ENCODE measurements at regions not wholly inside any gene's neighbourhood (a gene's known extent, or its start where the extent isn't known, plus 50 kb on each side); places are given as distances from the start of the nearest gene placed in this dataset.

DNA sequence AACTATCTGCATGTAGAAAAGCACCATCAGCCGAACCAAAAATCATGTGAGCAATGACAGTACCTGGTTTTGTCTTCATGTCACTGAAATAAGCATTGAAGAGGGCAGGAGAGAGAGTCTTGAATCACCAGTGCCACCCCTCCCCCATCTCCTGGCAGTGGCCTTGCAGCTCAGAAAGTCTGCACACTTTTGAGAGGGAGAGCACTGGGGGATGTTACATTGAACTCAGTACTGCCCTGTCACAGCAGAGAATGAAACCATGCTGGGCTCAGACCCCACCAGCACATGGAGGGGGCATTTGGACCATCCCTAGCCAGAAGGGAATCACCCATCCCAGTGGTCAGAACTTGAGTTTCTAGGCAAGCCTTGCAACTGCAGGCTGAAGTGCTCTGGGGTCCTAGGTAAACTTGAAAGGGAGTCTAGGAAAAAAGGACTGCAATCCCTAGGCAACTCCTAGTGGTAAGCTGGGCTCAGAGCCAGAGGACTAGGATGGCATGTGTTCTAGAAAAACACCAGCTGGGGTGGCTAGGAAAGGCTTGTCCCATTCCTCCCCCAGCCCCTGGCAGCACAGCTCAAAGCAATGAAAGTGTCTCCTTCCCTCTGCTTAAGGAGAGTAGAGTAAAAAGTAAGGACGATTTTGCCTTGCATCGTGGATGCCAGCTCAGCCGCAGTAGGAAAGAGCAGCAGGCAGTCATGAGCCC, 259.9 kb upstream of the MYT1L start:
- ATAC-seq = no peak
- TF ChIP-seq ZNF8 (CRISPR knock-in tag; IDR thresholded peaks at IDR 0.05) (no peak), RARB (CRISPR knock-in tag; IDR thresholded peaks at IDR 0.05) (no peak)
- TF ChIP-seq, protein P1, sequence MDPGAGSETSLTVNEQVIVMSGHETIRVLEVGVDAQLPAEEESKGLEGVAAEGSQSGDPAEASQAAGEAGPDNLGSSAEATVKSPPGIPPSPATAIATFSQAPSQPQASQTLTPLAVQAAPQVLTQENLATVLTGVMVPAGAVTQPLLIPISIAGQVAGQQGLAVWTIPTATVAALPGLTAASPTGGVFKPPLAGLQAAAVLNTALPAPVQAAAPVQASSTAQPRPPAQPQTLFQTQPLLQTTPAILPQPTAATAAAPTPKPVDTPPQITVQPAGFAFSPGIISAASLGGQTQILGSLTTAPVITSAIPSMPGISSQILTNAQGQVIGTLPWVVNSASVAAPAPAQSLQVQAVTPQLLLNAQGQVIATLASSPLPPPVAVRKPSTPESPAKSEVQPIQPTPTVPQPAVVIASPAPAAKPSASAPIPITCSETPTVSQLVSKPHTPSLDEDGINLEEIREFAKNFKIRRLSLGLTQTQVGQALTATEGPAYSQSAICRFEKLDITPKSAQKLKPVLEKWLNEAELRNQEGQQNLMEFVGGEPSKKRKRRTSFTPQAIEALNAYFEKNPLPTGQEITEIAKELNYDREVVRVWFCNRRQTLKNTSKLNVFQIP (CRISPR knock-in tag; IDR thresholded peaks at IDR 0.05; ENCODE audit: borderline replicate concordance, low read depth) = no peak
- TF ChIP-seq, protein P2, sequence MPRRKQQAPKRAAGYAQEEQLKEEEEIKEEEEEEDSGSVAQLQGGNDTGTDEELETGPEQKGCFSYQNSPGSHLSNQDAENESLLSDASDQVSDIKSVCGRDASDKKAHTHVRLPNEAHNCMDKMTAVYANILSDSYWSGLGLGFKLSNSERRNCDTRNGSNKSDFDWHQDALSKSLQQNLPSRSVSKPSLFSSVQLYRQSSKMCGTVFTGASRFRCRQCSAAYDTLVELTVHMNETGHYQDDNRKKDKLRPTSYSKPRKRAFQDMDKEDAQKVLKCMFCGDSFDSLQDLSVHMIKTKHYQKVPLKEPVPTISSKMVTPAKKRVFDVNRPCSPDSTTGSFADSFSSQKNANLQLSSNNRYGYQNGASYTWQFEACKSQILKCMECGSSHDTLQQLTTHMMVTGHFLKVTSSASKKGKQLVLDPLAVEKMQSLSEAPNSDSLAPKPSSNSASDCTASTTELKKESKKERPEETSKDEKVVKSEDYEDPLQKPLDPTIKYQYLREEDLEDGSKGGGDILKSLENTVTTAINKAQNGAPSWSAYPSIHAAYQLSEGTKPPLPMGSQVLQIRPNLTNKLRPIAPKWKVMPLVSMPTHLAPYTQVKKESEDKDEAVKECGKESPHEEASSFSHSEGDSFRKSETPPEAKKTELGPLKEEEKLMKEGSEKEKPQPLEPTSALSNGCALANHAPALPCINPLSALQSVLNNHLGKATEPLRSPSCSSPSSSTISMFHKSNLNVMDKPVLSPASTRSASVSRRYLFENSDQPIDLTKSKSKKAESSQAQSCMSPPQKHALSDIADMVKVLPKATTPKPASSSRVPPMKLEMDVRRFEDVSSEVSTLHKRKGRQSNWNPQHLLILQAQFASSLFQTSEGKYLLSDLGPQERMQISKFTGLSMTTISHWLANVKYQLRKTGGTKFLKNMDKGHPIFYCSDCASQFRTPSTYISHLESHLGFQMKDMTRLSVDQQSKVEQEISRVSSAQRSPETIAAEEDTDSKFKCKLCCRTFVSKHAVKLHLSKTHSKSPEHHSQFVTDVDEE (CRISPR knock-in tag; IDR thresholded peaks at IDR 0.05) = no peak

DNA sequence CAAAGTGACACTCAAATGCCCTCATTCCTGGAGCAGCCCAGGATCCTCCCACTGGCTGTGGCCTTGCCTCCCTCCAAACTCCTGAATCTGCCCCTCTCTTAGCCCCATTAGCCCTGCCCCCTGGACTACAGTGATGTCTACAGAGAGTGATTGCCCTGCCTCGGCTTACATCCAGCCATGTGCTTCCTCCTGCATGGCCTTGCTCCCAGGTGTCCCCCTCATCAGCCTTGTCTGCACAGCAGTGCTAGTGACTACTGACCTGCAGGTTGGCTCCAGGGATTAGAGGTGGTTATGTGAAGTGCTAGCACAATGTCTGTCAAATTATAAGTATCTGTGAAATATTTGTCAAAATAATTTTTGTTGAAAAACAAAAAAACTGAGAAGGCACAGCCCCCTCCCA, 259.1 kb upstream of the MYT1L start:
- TF ChIP-seq ISL1 (CRISPR knock-in tag; IDR thresholded peaks at IDR 0.05) = no peak
- no peak for TF ChIP-seq ZNF565 (CRISPR knock-in tag; conservative IDR thresholded peaks at IDR 0.05; ENCODE audit: low read depth)
- TF ChIP-seq GLIS3 (CRISPR knock-in tag; IDR thresholded peaks at IDR 0.05) = no peak
- no peak for TF ChIP-seq ZFP30 (CRISPR knock-in tag; IDR thresholded peaks at IDR 0.05)
- no peak for TF ChIP-seq ZNF70 (CRISPR knock-in tag; IDR thresholded peaks at IDR 0.05)
- TF ChIP-seq ZC3H10 (CRISPR knock-in tag; IDR thresholded peaks at IDR 0.05) = no peak
- TF ChIP-seq BACH2 (CRISPR knock-in tag; IDR thresholded peaks at IDR 0.05; ENCODE audit: borderline replicate concordance) = no peak
- TF ChIP-seq ESRRG (CRISPR knock-in tag; IDR thresholded peaks at IDR 0.05) = no peak
- TF ChIP-seq, protein P3, sequence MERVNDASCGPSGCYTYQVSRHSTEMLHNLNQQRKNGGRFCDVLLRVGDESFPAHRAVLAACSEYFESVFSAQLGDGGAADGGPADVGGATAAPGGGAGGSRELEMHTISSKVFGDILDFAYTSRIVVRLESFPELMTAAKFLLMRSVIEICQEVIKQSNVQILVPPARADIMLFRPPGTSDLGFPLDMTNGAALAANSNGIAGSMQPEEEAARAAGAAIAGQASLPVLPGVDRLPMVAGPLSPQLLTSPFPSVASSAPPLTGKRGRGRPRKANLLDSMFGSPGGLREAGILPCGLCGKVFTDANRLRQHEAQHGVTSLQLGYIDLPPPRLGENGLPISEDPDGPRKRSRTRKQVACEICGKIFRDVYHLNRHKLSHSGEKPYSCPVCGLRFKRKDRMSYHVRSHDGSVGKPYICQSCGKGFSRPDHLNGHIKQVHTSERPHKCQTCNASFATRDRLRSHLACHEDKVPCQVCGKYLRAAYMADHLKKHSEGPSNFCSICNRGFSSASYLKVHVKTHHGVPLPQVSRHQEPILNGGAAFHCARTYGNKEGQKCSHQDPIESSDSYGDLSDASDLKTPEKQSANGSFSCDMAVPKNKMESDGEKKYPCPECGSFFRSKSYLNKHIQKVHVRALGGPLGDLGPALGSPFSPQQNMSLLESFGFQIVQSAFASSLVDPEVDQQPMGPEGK (CRISPR knock-in tag; IDR thresholded peaks at IDR 0.05; ENCODE audit: borderline replicate concordance) = no peak
- TF ChIP-seq TOX (CRISPR knock-in tag; IDR thresholded peaks at IDR 0.05; ENCODE audit: borderline replicate concordance) = no peak
- TF ChIP-seq CSDC2 (CRISPR knock-in tag; IDR thresholded peaks at IDR 0.05) = no peak
- TF ChIP-seq, protein P4, sequence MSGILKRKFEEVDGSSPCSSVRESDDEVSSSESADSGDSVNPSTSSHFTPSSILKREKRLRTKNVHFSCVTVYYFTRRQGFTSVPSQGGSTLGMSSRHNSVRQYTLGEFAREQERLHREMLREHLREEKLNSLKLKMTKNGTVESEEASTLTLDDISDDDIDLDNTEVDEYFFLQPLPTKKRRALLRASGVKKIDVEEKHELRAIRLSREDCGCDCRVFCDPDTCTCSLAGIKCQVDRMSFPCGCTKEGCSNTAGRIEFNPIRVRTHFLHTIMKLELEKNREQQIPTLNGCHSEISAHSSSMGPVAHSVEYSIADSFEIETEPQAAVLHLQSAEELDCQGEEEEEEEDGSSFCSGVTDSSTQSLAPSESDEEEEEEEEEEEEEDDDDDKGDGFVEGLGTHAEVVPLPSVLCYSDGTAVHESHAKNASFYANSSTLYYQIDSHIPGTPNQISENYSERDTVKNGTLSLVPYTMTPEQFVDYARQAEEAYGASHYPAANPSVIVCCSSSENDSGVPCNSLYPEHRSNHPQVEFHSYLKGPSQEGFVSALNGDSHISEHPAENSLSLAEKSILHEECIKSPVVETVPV (CRISPR knock-in tag; IDR thresholded peaks at IDR 0.05) = no peak
- TF ChIP-seq ZNF8 (CRISPR knock-in tag; IDR thresholded peaks at IDR 0.05) = no peak
- no peak for TF ChIP-seq ZFP3 (CRISPR knock-in tag; IDR thresholded peaks at IDR 0.05)
- TF ChIP-seq OSR1 (CRISPR knock-in tag; IDR thresholded peaks at IDR 0.05) = no peak
- TF ChIP-seq, protein P2 (CRISPR knock-in tag; IDR thresholded peaks at IDR 0.05) = no peak
- no peak for TF ChIP-seq PPARA (CRISPR knock-in tag; IDR thresholded peaks at IDR 0.05; ENCODE audit: borderline replicate concordance)
- TF ChIP-seq CREB5 (CRISPR knock-in tag; IDR thresholded peaks at IDR 0.05; ENCODE audit: low read depth) = no peak
- TF ChIP-seq SNAI2 (CRISPR knock-in tag; IDR thresholded peaks at IDR 0.05) = no peak
- TF ChIP-seq TCF4 (CRISPR knock-in tag; IDR thresholded peaks at IDR 0.05; ENCODE audit: borderline replicate concordance) = no peak
- no peak for ATAC-seq

All from SK-N-SH treated with all-trans-retinoic acid at 6 μM for 48 hours (cell line).